ENCODE measurements at regions not wholly inside any gene's neighbourhood (a gene's known extent, or its start where the extent isn't known, plus 50 kb on each side); places are given as distances from the start of the nearest gene placed in this dataset.
A peak's percentile ranks its signal among the peaks of the same experiment; 100 is the strongest.
"Not testable (repeated sequence)": the region's sequence is repeated elsewhere in the genome, so short reads cannot be mapped to it uniquely, and the experiment has no call there.

GRCh38 chr10:86579883-86580520 is 58.4 kb upstream of the WAPL start:
- no peak for DNase-seq (ENCODE audit: low read depth)

- no peak for DNase-seq (ENCODE audit: low read depth)
Measured at GRCh38 chr10:86580521-86580891, 58.9 kb upstream of the WAPL start.

- DNase-seq (ENCODE audit: low read depth), result no peak
Measured at GRCh38 chr10:86583983-86584382, 62.4 kb upstream of the WAPL start.

GRCh38 chr10:86585037-86585929 is 63.7 kb upstream of the WAPL start:
- peak; percentile 57 for DNase-seq (ENCODE audit: low read depth)

- DNase-seq (ENCODE audit: low read depth), result no peak
Measured at GRCh38 chr10:86586516-86586915, 64.9 kb upstream of the WAPL start.

GRCh38 chr10:86588781-86589180 is 65.6 kb upstream of the OPN4 start:
- not testable (repeated sequence) for DNase-seq (ENCODE audit: low read depth)

GRCh38 chr10:86591436-86591835 is 62.9 kb upstream of the OPN4 start:
- DNase-seq (ENCODE audit: low read depth), result no peak

GRCh38 chr10:86592413-86592812 is 61.9 kb upstream of the OPN4 start:
- DNase-seq (ENCODE audit: low read depth), result no peak

- DNase-seq (ENCODE audit: low read depth), result peak; percentile 87
Measured at GRCh38 chr10:86594535-86594934, 59.8 kb upstream of the OPN4 start.

- no peak for DNase-seq (ENCODE audit: low read depth)
Measured at GRCh38 chr10:86595496-86595895, 58.9 kb upstream of the OPN4 start.

- peak; percentile 54 for DNase-seq (ENCODE audit: low read depth)
Measured at GRCh38 chr10:86596266-86596665, 58.1 kb upstream of the OPN4 start.

- no peak for DNase-seq (ENCODE audit: low read depth)
Measured at GRCh38 chr10:86597306-86597705, 57.0 kb upstream of the OPN4 start.

GRCh38 chr10:86598151-86598550 is 56.2 kb upstream of the OPN4 start:
- DNase-seq (ENCODE audit: low read depth), result no peak

- no peak for DNase-seq (ENCODE audit: low read depth)
Measured at GRCh38 chr10:86599041-86599440, 55.3 kb upstream of the OPN4 start.

GRCh38 chr10:86599729-86600128 is 54.6 kb upstream of the OPN4 start:
- DNase-seq (ENCODE audit: low read depth), result no peak

GRCh38 chr10:86600296-86600695 is 54.1 kb upstream of the OPN4 start:
- peak; percentile 12 for DNase-seq (ENCODE audit: low read depth)

- no peak for DNase-seq (ENCODE audit: low read depth)
Measured at GRCh38 chr10:86601956-86602602, 52.3 kb upstream of the OPN4 start.

- DNase-seq (ENCODE audit: low read depth), result no peak
Measured at GRCh38 chr10:86603256-86603655, 51.1 kb upstream of the OPN4 start.

Measured in RPMI7951 (cell line).